Epidermal melanocyte (primary cell): ENCODE measurements at regions not wholly inside any gene's neighbourhood (a gene's known extent, or its start where the extent isn't known, plus 50 kb on each side); places are given as distances from the start of the nearest gene placed in this dataset.
"Not testable (repeated sequence)": the region's sequence is repeated elsewhere in the genome, so short reads cannot be mapped to it uniquely, and the experiment has no call there.

Source experiments
- DNase-seq: peaks from one replicate; pipeline ENCODE4 v3.0.0; 2011; ENCODE audit warnings: low spot score; ENCODE audit not compliant: insufficient read length

GRCh38 chr6:141105481-141105880, 1027.2 kb upstream of the GJE1 start:
- no peak for DNase-seq

- no peak for DNase-seq
Observed at GRCh38 chr6:141103246-141103645, 1029.5 kb upstream of the GJE1 start.

- no peak for DNase-seq
Observed at GRCh38 chr6:141097471-141097870, 1035.3 kb upstream of the GJE1 start.

DNA sequence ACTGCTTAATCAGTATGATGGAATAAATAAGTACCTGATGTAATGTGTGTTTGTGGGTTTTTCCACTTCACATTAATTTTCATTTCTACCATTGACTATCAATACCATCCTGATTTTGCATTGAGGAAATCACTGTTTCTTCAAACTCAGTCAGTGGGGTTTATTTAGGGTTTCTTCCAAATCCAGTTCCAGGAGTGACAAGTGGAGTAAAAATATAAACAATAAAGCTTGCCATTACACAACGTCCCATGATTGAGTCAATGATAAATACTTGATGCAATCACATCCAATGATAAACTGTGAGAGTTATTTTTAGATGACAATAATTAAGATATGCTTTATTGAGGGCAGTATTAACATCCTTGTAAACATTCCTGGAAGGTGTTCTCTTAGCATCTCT, 1037.4 kb upstream of the GJE1 start:
- DNase-seq: no peak

GRCh38 chr6:141088171-141088570, 1044.6 kb upstream of the GJE1 start:
- no peak for DNase-seq

DNA sequence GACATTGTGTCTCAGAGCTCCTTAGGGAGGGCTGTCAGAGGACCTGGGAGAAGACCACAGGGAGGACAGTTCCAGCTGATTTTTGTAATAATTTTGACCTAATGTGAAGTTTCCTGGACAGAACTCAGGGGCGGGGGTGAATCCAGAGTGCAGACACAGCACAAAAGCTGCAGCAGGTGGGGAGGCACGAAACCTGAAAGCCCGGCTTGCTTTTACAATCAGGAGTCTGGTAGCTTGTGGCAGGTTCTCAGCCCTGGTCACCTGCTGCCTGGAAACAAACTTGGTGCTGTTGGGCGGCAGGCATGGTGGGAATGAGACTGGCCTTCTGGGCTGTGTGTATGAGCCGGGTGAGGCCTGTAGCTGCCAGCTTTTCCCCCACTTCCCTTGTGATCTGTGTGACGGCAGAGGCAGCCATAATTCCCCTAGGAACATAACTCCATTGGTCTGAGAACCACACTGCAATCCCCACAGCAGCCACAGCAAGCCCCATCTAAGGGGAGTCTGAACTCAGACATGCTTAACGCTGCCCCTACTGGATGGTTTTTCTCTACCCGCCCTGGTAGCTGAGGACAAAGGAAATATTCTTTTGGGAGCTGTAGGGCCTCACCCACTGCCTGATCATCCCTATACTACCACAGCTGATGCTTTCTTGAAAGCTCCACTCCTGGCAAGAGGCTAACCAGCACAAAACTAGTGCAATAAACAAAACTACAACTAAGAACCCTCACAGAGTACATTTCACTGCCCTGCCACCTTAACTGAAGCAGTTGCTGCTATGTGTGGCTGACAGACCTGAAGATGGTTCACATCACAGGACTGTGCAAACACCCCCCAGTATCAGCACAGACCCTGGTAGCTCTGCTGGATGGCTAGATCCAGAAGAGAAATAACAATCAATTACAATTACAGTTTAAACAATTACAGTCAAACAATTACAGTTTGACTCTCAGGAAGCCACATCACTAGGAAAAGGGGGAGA, 1055.1 kb upstream of the GJE1 start:
- DNase-seq: no peak

DNA sequence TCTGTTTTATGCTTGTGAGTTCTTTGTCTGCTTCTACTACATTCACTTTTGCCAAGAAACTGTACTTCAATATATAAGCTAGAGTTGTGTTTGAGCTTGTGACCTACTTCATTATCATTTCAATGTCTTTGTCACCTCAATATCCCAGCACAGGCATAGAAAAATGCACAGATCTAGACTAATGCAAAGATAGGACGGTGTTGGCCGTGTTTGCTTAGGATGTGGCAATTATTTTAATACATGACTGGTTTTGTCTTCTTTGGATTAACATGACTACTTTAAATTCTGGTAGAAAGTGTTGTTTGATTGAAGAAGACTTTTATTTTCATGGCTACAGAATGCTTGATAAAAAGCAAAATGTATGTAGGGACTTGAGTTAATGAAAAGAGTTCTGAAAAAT, 1075.0 kb upstream of the GJE1 start:
- DNase-seq: no peak

GRCh38 chr6:141056945-141057625, 1075.6 kb upstream of the GJE1 start:
- DNase-seq: no peak

DNA sequence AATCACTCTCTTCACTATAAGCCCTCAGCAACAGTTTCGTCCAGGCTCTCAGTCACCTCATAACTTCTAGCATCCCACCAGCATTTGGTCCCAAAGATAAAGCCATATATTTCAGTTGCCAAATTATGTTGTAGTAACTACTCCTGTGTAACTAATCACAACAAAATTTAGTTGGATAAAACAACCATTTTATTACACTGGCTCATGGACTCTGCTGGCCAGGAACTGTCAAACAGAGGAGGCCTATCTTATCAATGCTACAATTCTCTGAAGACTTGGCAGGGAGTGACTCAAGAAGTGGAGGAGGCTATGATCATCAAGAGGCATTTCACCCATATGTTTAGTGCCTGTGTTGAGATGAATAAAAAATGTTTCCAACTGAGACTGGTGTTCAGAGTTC, 1082.3 kb upstream of the GJE1 start:
- DNase-seq: no peak

GRCh38 chr6:141048451-141048850, 1084.3 kb upstream of the GJE1 start:
- no peak for DNase-seq

GRCh38 chr6:141046496-141046895, 1086.2 kb upstream of the GJE1 start:
- not testable (repeated sequence) for DNase-seq

- no peak for DNase-seq
Observed at GRCh38 chr6:141041596-141042087, 1091.1 kb upstream of the GJE1 start.

GRCh38 chr6:141035312-141036200, 1097.2 kb upstream of the GJE1 start:
- no peak for DNase-seq

- DNase-seq: no peak
Observed at GRCh38 chr6:141033101-141033500, 1099.6 kb upstream of the GJE1 start.

- DNase-seq: no peak
Observed at GRCh38 chr6:141029908-141030307, 1102.8 kb upstream of the GJE1 start.

DNA sequence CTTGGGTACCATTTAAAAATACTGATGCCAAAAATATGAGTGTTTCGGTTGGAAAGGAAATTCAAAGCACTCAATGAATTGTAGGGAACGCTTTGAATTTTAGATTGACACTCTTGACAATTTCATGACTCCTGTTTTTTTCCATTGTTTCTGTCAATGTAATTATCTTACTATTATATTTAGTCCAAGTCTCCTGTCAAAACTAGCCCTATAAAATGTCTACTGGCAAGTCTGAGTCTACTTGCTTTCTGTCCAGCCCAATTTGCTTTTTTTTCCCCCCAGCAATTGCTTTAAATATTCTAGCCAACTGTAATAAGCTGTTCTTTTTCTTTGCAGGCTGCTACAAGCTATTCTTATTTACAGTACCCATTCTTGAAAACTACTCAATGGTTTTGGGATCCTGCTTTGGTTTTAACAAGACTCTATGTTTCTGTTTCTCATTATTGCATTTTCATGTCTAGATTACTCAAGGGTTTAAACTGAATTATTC, 1103.9 kb upstream of the GJE1 start:
- DNase-seq: no peak

GRCh38 chr6:141026504-141026903, 1106.2 kb upstream of the GJE1 start:
- no peak for DNase-seq

- no peak for DNase-seq
Observed at GRCh38 chr6:141024526-141024925, 1108.2 kb upstream of the GJE1 start.

DNA sequence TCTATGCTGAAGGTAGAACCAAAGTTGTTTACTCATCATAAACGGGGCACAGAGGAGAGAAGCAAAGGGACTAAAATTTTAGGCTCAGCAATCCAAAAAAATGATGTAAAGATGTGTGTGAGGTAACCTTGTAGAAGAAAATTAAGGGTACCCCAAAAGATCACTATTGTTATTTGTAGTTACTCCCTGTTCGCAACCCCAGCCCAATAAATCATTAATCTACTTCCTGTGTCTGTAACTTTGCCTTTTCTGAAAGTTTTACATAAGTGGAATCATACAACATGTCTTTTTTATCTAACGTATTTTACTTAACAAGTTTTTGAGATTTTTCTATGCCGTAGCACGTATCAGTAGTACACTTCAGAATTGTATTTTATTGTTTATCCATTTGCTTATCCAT, 1114.8 kb upstream of the GJE1 start:
- DNase-seq: no peak

DNA sequence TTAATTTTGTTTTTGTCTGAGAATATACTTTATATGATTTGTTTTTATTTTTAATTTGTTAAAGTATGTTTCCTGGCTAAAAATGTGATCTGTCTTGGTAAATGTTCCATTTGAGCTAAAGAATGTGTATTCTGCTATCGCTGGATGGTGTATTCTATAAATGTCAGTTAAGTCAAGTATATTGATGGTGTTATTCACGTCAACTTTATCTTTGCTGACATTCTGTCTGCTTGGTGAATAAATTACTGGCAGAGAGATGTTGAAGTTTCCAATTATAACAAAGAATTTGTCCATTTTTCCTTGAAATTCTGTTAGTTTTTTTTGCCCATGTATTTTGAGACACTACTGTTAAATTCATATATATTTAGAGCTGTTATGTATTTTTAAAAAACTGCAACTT, 1131.8 kb upstream of the GJE1 start:
- DNase-seq: no peak

DNA sequence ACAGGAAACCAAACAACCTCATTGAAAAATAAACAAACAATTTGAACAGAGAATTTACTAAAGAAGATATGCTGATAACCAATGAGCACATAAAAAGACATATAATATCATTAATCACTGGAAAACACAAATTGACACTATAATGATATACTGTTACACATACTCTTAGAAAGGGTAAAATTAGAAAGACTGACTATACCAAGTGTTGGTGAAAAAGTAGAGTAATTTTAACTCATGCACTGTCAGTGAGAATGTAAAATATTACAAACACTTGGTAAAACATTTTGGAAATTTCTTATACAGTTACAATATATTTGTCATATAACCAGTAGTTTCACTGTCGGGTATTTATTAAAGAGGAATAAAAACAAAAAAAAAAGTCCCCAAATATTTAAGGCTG, 1139.2 kb upstream of the GJE1 start:
- DNase-seq: no peak
